DMS153 treated with DMSO at 0.1 percent for 48 hours (cell line): ENCODE measurements at regions not wholly inside any gene's neighbourhood (a gene's known extent, or its start where the extent isn't known, plus 50 kb on each side); places are given as distances from the start of the nearest gene placed in this dataset.
"Not testable (repeated sequence)": the region's sequence is repeated elsewhere in the genome, so short reads cannot be mapped to it uniquely, and the experiment has no call there.

ENCODE experiments used
- DNase-seq: peaks from one replicate; lab custom pipeline; 2025; ENCODE audit not compliant: unreplicated experiment; lab: John Stamatoyannopoulos, UW

- no peak for DNase-seq
These were observed 83.4 kb upstream of the BMP5 start for GRCh38 chr6:55958790-55959189.

- DNase-seq, result no peak
These were observed 82.6 kb upstream of the BMP5 start for GRCh38 chr6:55957961-55958422.

- DNase-seq, result no peak
These were observed 80.3 kb upstream of the BMP5 start for GRCh38 chr6:55955684-55956083.

GRCh38 chr6:55954436-55954835, 79.0 kb upstream of the BMP5 start:
- no peak for DNase-seq

- DNase-seq, result no peak
These were observed 77.9 kb upstream of the BMP5 start for GRCh38 chr6:55953335-55953734.

- no peak for DNase-seq
These were observed 74.9 kb upstream of the BMP5 start for GRCh38 chr6:55950071-55950814.

GRCh38 chr6:55943329-55943728, 67.9 kb upstream of the BMP5 start:
- DNase-seq, result no peak

- no peak for DNase-seq
These were observed 66.3 kb upstream of the BMP5 start for GRCh38 chr6:55941702-55942101.

GRCh38 chr6:55937951-55938690, 62.7 kb upstream of the BMP5 start:
- no peak for DNase-seq

- DNase-seq, result no peak
These were observed 62.0 kb upstream of the BMP5 start for GRCh38 chr6:55937261-55937947.

GRCh38 chr6:55931101-55931500, 55.7 kb upstream of the BMP5 start:
- DNase-seq, result no peak

GRCh38 chr6:55927713-55928112, 52.3 kb upstream of the BMP5 start:
- not testable (repeated sequence) for DNase-seq

GRCh38 chr6:55925292-55925691, 49.9 kb upstream of the BMP5 start:
- no peak for DNase-seq
